Frontal cortex (tissue), 3 donors: ENCODE measurements at regions not wholly inside any gene's neighbourhood (a gene's known extent, or its start where the extent isn't known, plus 50 kb on each side); places are given as distances from the start of the nearest gene placed in this dataset.

ENCODE experiments used
- DNase-seq, 2 donors: peaks; one replicate each; pipeline ENCODE4 v3.0.0; 2012; ENCODE audit warnings: low spot score in 2 of 2
- FAIRE-seq: peaks from 2 replicates; lab custom pipeline; 2012; peaks lifted over from hg19 to GRCh38; lab: Jason Lieb, UNC
- donor health status: control.
- donor health status: control.
- donor health status: control.

- no peak for DNase-seq
- no peak for FAIRE-seq
These were observed 317.2 kb downstream of the TMEM121 start for GRCh38 chr14:105843444-105844046.

- no peak for FAIRE-seq
- no peak for DNase-seq
These were observed 317.8 kb downstream of the TMEM121 start for GRCh38 chr14:105844047-105844630.

DNA sequence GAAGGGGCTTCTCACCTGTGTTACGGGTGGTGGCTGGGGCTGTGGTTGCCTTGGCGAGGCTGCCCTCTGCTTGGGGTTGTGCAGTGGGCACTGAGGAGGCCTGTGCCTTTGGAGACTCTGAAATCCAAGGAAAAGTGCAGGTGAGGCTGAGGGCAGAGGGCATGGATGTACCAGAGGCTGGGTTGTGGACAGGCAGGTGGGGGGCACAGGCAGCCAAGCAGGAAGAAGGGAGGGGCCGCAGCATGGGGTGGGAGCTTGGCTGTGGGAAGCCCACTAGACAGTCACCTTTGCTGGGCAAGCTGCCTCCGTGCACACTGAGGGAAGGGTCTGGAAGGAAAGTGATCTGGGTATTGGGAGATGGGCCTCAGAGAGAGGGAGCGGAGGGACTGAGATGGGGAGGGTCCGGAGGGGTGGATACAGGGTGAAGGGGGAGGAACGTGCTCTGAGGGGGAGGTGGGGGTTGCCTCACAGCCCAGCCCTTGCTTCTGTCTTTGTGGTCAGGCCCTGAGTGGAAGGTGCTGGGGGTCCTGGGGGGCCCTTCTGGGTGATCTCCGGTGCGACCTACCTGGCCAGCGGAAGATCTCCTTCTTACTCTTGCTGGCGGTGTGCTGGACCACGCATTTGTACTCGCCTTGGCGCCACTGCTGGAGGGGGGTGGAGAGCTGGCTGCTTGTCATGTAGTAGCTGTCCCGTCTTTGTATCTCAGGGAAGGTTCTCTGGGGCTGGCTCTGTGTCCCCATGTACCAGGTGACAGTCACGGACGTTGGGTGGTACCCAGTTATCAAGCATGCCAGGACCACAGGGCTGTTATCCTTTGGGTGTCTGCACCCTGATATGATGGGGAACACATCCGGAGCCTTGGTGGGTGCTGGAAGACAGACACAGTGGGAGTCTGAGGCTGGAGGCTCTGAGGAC, 318.7 kb downstream of the TMEM121 start:
- FAIRE-seq: no peak

GRCh38 chr14:105845725-105846309, 319.4 kb downstream of the TMEM121 start:
- DNase-seq: no peak
- FAIRE-seq: no peak

More for the DNA sequence above, 318.7 kb downstream of the TMEM121 start:
- no peak for DNase-seq

DNA sequence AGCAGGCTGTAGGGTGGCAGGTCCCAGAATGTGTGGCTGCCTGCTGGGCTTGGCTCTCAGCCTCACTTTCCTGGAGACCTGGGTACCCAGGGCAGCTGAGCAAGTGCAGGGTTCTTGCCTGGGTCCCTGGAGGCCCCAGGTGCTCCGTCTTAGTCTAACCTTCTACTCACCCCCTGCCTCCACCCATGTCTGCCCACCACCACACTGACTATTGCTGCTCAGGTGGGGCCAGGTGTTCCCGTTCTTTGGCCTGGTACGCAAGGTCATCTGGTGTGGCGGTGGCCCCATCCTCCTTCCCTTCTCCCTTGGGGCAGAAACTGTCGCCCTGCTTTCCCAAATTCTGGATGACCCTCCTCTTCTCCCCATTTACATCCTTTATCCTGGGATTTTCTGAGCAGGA, 319.9 kb downstream of the TMEM121 start:
- FAIRE-seq: no peak

GRCh38 chr14:105847400-105847799, 321.0 kb downstream of the TMEM121 start:
- FAIRE-seq (no peak), DNase-seq (no peak)

More for the DNA sequence above, 319.9 kb downstream of the TMEM121 start:
- DNase-seq: no peak

DNA sequence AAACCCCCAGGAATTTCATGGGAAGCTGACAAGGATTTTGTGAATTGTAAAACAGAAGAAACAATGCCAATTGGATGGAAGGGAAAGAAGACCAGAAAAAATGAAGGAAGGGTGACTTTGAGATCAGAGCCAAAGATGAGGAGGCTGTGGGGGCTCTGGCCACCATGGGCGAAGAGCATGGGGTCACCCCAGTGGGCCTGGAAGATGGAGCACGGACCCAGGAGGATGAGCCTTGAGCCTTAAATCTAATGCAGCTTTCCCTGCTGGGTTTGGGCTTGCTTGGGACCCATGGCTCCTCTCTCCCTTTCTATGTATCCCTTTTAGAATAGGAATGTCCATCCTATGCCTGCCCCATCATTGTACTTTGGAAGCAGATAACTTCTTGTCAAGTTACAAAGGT, 322.2 kb downstream of the TMEM121 start:
- FAIRE-seq: no peak
- no peak for DNase-seq

DNA sequence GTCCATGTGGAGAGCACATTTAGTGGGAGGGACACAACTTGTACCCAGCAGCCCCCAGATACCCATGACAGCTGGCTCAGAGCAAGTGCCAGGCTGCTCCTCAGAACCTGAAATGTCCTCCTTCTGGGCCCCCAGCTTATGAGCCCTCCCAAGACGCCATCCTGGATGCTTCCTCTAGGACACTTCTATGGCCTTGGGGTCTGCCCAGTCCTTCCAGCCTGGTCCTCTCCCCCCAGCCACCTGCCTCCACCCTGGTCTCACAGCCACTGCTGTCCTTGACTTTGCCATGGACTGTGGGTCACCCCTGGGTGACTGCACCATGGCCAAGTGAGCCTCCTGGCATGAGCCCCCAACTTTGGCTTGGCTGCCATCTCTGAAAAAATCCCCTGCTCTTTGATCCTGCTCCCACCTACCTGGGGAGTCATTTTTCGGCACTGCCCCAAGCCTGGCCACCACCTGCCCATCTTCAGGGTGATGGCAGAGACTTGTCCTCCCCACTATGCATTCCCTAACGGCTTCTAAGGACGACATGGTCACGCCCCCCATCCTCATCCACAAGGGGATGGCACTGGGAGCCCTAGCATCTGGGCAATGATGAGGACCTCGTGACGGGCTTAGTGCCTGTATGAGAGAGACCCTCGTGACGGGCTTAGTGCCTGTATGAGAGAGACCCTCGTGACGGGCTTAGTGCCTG, 323.7 kb downstream of the TMEM121 start:
- FAIRE-seq: no peak
- DNase-seq: no peak

DNA sequence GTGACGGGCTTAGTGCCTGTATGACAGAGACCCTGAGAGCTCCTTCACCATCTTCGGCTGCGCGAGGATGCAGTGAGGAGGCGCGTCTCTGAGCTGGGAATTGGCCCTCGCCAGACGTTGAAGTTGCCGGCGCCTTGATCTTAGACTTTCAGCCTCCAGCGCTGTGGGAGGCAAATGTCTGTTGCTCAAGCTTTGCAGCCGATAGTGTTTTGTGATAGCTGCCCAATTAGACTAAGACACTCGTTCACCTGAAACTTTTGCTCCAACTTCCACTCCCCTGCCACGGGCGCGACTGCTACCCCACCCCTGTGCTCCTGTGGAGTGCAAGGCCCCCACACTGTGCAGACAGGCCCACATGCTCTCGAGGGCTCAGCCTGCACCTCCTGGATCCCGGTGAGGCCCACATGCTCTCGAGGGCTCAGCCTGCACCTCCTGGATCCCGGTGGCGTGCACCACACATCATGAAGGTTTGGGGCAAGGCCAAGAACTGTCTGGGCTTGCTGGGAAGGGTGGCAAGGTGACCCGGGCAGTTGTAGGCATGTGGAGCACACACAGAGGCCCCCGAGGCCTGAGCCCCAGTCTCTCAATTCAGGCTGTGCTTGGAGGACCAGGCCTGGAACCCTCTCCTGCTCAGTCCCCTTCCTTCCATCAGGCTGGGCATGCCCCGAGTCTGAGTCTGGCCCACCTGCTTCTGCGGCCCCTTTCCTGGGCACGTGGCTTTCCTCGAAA, 324.6 kb downstream of the TMEM121 start:
- DNase-seq (no peak), FAIRE-seq (no peak)

GRCh38 chr14:105851716-105852377, 325.5 kb downstream of the TMEM121 start:
- no peak for FAIRE-seq

GRCh38 chr14:105852378-105853088, 326.1 kb downstream of the TMEM121 start:
- no peak for DNase-seq
- no peak for FAIRE-seq

More at GRCh38 chr14:105851716-105852377, 325.5 kb downstream of the TMEM121 start:
- no peak for DNase-seq

DNA sequence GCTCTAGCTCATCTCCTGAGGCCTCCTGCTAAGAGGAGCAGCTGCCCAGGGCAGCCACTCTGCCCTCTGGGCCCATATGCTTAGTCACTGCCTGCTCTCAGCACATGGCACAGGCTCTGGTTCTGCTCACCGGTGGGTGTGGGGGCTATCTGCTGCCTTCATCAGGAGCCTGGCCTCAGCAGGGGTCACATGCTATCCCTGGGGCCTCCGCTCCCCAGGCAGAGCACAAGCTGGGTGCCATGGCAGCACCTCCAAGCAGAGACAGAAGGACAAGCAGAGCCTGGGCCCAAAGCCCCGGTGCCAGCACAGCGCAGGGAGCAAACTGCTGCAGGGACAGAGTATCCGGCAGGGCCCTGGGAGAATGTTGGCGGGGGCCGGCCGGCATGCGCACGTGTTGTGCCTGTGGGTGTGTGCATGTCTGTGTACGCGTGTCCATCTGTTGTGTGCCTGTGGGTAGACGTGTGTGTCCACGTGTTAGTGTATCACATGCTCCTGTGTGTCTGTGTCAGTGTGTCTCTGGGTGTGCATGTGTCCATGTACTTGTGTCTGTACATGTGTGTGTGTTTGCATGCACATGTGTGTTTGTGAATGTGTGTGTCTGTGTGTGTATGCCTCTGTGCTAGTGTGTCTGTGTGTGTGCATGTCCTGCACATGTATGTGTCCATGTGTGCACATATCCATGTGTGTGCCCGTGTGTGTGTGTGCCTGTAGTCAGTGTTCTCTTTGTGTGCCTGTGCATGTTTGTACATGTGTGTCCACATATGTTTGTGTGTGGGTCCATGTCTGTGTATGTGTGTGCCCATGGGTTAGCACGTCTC, 326.9 kb downstream of the TMEM121 start:
- FAIRE-seq (no peak), DNase-seq (no peak)

GRCh38 chr14:105853907-105854599, 327.7 kb downstream of the TMEM121 start:
- FAIRE-seq: no peak
- no peak for DNase-seq

DNA sequence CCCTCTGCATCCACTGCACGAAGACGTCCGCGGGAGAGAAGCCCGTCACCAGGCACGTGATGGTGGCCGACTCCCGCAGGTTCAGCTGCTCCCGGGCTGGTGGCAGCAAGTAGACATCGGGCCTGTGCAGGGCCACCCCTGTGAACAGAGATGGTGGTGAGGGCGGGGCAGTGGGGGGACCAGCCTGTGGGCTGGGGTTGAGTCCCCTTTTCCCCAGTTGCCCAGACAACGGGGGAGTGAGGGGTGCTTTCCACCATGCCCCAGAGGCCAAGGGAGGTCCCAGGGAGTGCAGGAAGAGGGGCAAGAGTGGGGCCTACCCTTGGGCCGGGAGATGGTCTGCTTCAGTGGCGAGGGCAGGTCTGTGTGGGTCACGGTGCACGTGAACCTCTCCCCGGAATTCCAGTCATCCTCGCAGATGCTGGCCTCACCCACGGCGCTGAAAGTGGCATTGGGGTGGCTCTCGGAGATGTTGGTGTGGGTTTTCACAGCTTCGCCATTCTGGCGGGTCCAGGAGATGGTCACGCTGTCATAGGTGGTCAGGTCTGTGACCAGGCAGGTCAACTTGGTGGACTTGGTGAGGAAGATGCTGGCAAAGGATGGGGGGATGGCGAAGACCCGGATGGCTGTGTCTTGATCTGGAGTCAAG, 328.3 kb downstream of the TMEM121 start:
- no peak for FAIRE-seq
- no peak for DNase-seq

- FAIRE-seq: no peak
- no peak for DNase-seq
These were observed 329.0 kb downstream of the TMEM121 start for GRCh38 chr14:105855246-105855892.
